Spleen (tissue), 11 donors: ENCODE measurements at regions not wholly inside any gene's neighbourhood (a gene's known extent, or its start where the extent isn't known, plus 50 kb on each side); places are given as distances from the start of the nearest gene placed in this dataset.

Experiments
- DNase-seq: peaks from one replicate; pipeline ENCODE4 v3.0.0-alpha.2; 2020
- H3K27ac ChIP-seq, 8 donors: fragments of 200-600 bp; sonication (generic) in 7 of 8; 1 replicate in 4 of 8; 2 replicates in 4 of 8; pipeline versions ENCODE4 v1.5.0 to v1.8.0; 2016 to 2021; ENCODE audit warnings: inconsistent platforms in 4 of 8, mild to moderate bottlenecking in 4 of 8, moderate library complexity in 1 of 8
- H3K27me3 ChIP-seq, 7 donors: fragments of 200-600 bp; sonication (generic) in 6 of 7; replicated peaks in 1 of 7; 1 replicate in 4 of 7; 2 replicates in 3 of 7; pipeline versions ENCODE4 v1.5.0 to v1.8.0; 2016 to 2021; ENCODE audit warnings: inconsistent platforms in 3 of 7, mild to moderate bottlenecking in 1 of 7
- H3K36me3 ChIP-seq, 6 donors: fragments of 200-600 bp; sonication (generic) in 5 of 6; 1 replicate in 4 of 6; 2 replicates in 2 of 6; pipeline versions ENCODE4 v1.5.0 to v1.8.0; 2016 to 2021; ENCODE audit warnings: inconsistent platforms in 2 of 6
- H3K4me1 ChIP-seq, 6 donors: fragments of 200-600 bp; sonication (generic) in 5 of 6; 1 replicate in 3 of 6; 2 replicates in 3 of 6; pipeline versions ENCODE4 v1.5.0 to v1.8.0; 2016 to 2021; ENCODE audit warnings: inconsistent platforms in 3 of 6
- H3K4me3 ChIP-seq, 8 donors: fragments of 200-600 bp; sonication (generic) in 7 of 8; 1 replicate in 4 of 8; 2 replicates in 4 of 8; pipeline versions ENCODE4 v1.5.0 to v1.8.0; 2016 to 2021; ENCODE audit warnings: inconsistent platforms in 4 of 8, mild to moderate bottlenecking in 4 of 8, moderate library complexity in 2 of 8
- H3K9me3 ChIP-seq, 8 donors: fragments of 200-600 bp; sonication (generic) in 7 of 8; 1 replicate in 4 of 8; 2 replicates in 4 of 8; pipeline versions ENCODE4 v1.5.0 to v1.8.0; 2016 to 2021; ENCODE audit warnings: inconsistent platforms in 4 of 8
- CTCF ChIP-seq, 11 experiments: fragments of 200-600 bp in 7 of 11; fragments of 450-650 bp in 4 of 11; sonication (generic) in 4 of 11; IDR thresholded peaks in 8 of 11; conservative IDR thresholded peaks in 3 of 11; 1 replicate in 7 of 11; 2 replicates in 4 of 11; pipeline versions ENCODE4 v1.4.0 to v1.8.0; 2016 to 2021; ENCODE audit warnings: antibody characterized with exemption in 11 of 11, inconsistent platforms in 4 of 11, mild to moderate bottlenecking in 1 of 11
- POLR2A ChIP-seq, 3 donors: fragments of 450-650 bp; IDR thresholded peaks; one replicate each; pipeline ENCODE4 v1.5.1; 2017; ENCODE audit warnings: antibody characterized with exemption in 3 of 3, mild to moderate bottlenecking in 1 of 3
- POLR2AphosphoS5 ChIP-seq, 3 donors: sonication (generic); formaldehyde crosslinking; IDR thresholded peaks; one replicate each; pipeline ENCODE4 v1.5.1; 2017; ENCODE audit warnings: antibody characterized with exemption in 3 of 3
- WGBS, 5 donors: extraction: QIAGEN DNeasy Blood & Tissue Kit in 3 of 5; methylation state at CpG; one replicate each; pipeline versions ENCODE4 v1.1.5 to v1.1.7; 2013 to 2018; 5-methylcytosine and 5-hydroxymethylcytosine counted together
- intact Hi-C: fragments of 100-400 bp; cut with DNase I; formaldehyde crosslinking; loops from one replicate; pipeline ENCODE4 v1.15.0; 2023; ENCODE audit warnings: low total_unique reads
- donor health status: healthy with polysubstance abuse.
- donor health status: DM: no; HTN: no; CAD: no; lungs with moderate emphysema.
- donor health status: DM: no; HTN: no; CAD: no.
- donor health status: Bipolar disorder and iron deficiency.
- donor health status: healthy.
- donor health status: DM: no; HTN: no; CAD: no.
- donor health status: DM: yes; HTN: yes; CAD: no.

GRCh38 chr7:94335586-94335985 lies 59.1 kb upstream of the COL1A2 start:
- no peak overlapping the region for H3K27ac ChIP-seq
- 74 to 86% (median 79%) methylated on average over 1 of the region's 1 CpG for WGBS, 5 donors
- no peaks in the 10 kb centered on the region for H3K4me1 ChIP-seq
- H3K9me3 ChIP-seq = no peaks in the 10 kb centered on the region
- DNase-seq = no peak
- H3K27me3 ChIP-seq = no peaks in the 10 kb centered on the region
- TF ChIP-seq CTCF (IDR thresholded peaks at IDR 0.05 in 8 of 11, conservative IDR thresholded peaks at IDR 0.05 in 3 of 11) = no peak
- no peak for TF ChIP-seq POLR2A (IDR thresholded peaks at IDR 0.05)
- no peak for TF ChIP-seq POLR2AphosphoS5 (IDR thresholded peaks at IDR 0.05)
- intact Hi-C loops = no loop called here
- no peaks in the 10 kb centered on the region for H3K36me3 ChIP-seq
- H3K4me3 ChIP-seq = no peak overlapping the region

- no peak for DNase-seq
- 42 to 62% (median 59%) methylated on average over 2 of the region's 2 CpGs for WGBS, 5 donors
- no peak overlapping the region for H3K27ac ChIP-seq
- intact Hi-C loops = no loop called here
- no peaks in the 10 kb centered on the region for H3K9me3 ChIP-seq
- no peaks in the 10 kb centered on the region for H3K4me1 ChIP-seq
- TF ChIP-seq CTCF (IDR thresholded peaks at IDR 0.05 in 8 of 11, conservative IDR thresholded peaks at IDR 0.05 in 3 of 11) (no peak), POLR2A (IDR thresholded peaks at IDR 0.05) (no peak), POLR2AphosphoS5 (IDR thresholded peaks at IDR 0.05) (no peak)
- no peak overlapping the region for H3K4me3 ChIP-seq
- no peaks in the 10 kb centered on the region for H3K36me3 ChIP-seq
- H3K27me3 ChIP-seq = no peaks in the 10 kb centered on the region
These were observed 58.7 kb upstream of the COL1A2 start for GRCh38 chr7:94336009-94336408.

GRCh38 chr7:94338921-94339371 lies 55.7 kb upstream of the COL1A2 start:
- Histone ChIP-seq H3K27me3 (no peaks in the 10 kb centered on the region), H3K27ac (no peak overlapping the region), H3K9me3 (no peaks in the 10 kb centered on the region), H3K36me3 (no peaks in the 10 kb centered on the region), H3K4me1 (no peaks in the 10 kb centered on the region), H3K4me3 (no peak overlapping the region)
- intact Hi-C loops = no loop called here
- TF ChIP-seq POLR2AphosphoS5 (IDR thresholded peaks at IDR 0.05) = no peak
- no peak for TF ChIP-seq POLR2A (IDR thresholded peaks at IDR 0.05)
- no peak for TF ChIP-seq CTCF (IDR thresholded peaks at IDR 0.05 in 8 of 11, conservative IDR thresholded peaks at IDR 0.05 in 3 of 11)
- WGBS, 5 donors = 61 to 67% (median 61%) methylated on average over 2 of the region's 2 CpGs
- no peak for DNase-seq

- Histone ChIP-seq H3K4me1 (no peaks in the 10 kb centered on the region), H3K27me3 (no peaks in the 10 kb centered on the region), H3K9me3 (no peaks in the 10 kb centered on the region), H3K27ac (no peak overlapping the region), H3K4me3 (no peak overlapping the region), H3K36me3 (no peaks in the 10 kb centered on the region)
- 84 to 96% (median 92%) methylated on average over 1 of the region's 1 CpG for WGBS, 5 donors
- intact Hi-C loops = no loop called here
- no peak for DNase-seq
- TF ChIP-seq CTCF (IDR thresholded peaks at IDR 0.05 in 8 of 11, conservative IDR thresholded peaks at IDR 0.05 in 3 of 11) (no peak), POLR2A (IDR thresholded peaks at IDR 0.05) (no peak), POLR2AphosphoS5 (IDR thresholded peaks at IDR 0.05) (no peak)
These were observed 49.9 kb upstream of the COL1A2 start for GRCh38 chr7:94344826-94345225.
